NB4 (cell line): ENCODE measurements at regions not wholly inside any gene's neighbourhood (a gene's known extent, or its start where the extent isn't known, plus 50 kb on each side); places are given as distances from the start of the nearest gene placed in this dataset.
A peak's percentile ranks its signal among the peaks of the same experiment; 100 is the strongest.

Source experiments
- DNase-seq: peaks from one replicate; pipeline ENCODE4 v3.0.0; 2010; ENCODE audit warnings: low read depth
- H3K4me3 ChIP-seq: one replicate; pipeline ENCODE4 v1.5.1; 2011; ENCODE audit warnings: mild to moderate bottlenecking, low read depth, low read length, moderate library complexity
- MYC ChIP-seq: IDR thresholded peaks from 2 replicates; pipeline ENCODE4 v1.6.1; 2011; ENCODE audit warnings: low read depth, low read length
- POLR2A ChIP-seq: IDR thresholded peaks from 2 replicates; pipeline ENCODE4 v1.6.1; 2011; ENCODE audit warnings: mild to moderate bottlenecking; ENCODE audit not compliant: insufficient read length; ENCODE audit errors: extremely low read depth
- TF ChIP-seq, protein P1 (sequence below): IDR thresholded peaks from 2 replicates; pipeline ENCODE4 v1.6.1; 2011; ENCODE audit warnings: low read depth, low read length
- TF ChIP-seq, protein P2 (sequence below): IDR thresholded peaks from one replicate; pipeline ENCODE4 v1.5.1; 2012; ENCODE audit warnings: low read depth, low read length

DNA sequence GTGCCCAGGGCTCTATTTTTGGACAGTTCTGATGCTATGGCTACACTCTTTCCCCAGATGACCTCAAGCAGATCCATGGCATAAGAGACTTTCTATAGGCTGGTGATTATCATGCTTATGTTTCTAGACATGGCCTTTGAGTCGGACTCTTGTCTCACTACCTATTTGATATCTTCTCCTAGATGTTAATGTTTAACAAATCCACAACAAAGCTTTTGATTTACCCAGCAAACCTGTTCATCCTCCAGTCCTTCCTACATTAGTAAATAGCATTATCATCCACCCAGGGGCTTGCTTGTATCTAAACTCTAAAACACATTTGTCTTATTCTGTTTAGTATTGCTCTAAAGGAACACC, 188.7 kb downstream of the CSNK2A3 start:
- no peak for DNase-seq
- no peak overlapping the region for H3K4me3 ChIP-seq
- TF ChIP-seq, protein P1, sequence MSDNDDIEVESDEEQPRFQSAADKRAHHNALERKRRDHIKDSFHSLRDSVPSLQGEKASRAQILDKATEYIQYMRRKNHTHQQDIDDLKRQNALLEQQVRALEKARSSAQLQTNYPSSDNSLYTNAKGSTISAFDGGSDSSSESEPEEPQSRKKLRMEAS, result no peak
- TF ChIP-seq POLR2A (no peak), MYC (no peak)
- TF ChIP-seq, protein P2, sequence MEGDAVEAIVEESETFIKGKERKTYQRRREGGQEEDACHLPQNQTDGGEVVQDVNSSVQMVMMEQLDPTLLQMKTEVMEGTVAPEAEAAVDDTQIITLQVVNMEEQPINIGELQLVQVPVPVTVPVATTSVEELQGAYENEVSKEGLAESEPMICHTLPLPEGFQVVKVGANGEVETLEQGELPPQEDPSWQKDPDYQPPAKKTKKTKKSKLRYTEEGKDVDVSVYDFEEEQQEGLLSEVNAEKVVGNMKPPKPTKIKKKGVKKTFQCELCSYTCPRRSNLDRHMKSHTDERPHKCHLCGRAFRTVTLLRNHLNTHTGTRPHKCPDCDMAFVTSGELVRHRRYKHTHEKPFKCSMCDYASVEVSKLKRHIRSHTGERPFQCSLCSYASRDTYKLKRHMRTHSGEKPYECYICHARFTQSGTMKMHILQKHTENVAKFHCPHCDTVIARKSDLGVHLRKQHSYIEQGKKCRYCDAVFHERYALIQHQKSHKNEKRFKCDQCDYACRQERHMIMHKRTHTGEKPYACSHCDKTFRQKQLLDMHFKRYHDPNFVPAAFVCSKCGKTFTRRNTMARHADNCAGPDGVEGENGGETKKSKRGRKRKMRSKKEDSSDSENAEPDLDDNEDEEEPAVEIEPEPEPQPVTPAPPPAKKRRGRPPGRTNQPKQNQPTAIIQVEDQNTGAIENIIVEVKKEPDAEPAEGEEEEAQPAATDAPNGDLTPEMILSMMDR, result no peak

DNA sequence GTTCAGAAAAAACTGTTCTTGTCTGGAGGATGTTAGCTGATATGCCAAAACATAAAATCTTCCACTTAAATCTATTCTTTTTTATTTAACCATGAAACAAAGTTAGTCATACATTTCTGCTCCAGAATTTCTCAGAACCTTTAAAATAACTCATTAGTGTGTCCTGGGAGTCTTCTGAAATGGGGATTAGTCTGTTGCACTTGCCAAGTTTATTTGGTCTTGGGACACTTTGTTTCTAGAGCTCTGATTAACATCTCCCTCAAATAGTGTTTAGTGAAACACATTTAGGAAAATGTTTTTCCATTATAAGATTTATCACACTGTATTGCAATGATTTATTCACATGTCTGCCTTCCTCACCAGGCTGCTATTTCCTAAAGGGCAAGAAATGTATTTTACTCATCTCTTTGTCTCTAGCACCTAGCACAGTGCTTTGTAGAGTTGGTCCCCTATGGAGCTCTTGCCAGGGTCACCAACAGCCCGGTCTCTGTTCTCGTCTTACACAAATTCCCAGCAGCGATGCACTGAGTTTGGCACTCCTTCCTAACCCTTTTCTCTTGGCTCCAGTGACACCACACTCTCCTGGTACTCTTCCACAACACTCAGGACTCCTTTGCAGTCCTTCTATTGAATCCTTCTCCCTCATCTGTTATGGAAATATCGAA, 189.2 kb downstream of the CSNK2A3 start:
- TF ChIP-seq, protein P2, result no peak
- no peak for TF ChIP-seq MYC
- no peak for TF ChIP-seq POLR2A
- no peak for DNase-seq
- no peak overlapping the region for H3K4me3 ChIP-seq

DNA sequence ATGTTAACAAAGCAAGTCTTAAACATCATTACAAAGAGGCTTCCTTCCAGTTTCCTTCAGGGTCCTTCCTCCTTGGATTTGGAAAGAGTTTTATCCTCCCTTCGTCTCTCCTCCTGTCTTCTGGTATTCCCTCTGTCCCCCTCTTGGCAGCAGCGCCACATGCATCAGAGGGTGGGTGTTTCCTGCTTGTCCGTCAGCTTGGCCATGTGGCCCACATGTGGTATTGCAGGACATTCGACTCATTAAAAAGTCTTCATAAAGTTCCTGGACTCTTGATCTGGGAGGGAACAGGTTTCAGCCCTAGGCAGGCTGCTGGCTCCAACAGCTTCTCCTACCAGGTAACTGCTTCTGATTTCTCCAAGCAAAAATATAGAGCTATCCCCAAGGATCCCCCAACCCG, 189.8 kb downstream of the CSNK2A3 start:
- no peak overlapping the region for H3K4me3 ChIP-seq
- peak; percentile 13 for DNase-seq
- TF ChIP-seq POLR2A, result no peak
- TF ChIP-seq, protein P1, result 0 out of 2 replicates have a peak, but pooled peaks have one; percentile 43

DNA sequence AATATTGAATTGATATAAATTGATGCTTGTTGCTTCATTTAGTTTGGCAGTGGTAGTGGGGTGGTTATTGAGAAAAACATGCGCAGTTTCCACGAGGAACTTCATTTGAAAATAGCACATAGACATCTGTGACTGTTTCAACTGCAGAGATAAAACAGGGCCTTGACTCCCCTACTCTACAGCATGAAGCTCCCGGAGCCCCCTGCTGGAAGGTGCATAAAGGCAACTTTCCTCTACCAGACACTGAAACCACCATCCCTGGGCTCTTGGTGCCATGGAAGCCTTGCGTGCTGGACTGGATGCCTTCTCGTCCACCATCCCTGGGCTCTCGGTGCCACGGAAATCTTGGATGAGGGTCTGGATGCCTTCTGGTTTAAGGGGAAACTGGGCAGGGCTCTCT, 195.9 kb downstream of the CSNK2A3 start:
- no peak overlapping the region for H3K4me3 ChIP-seq
- DNase-seq, result peak; percentile 49
- TF ChIP-seq, protein P2, result peak; percentile 58
- no peak for TF ChIP-seq POLR2A

DNA sequence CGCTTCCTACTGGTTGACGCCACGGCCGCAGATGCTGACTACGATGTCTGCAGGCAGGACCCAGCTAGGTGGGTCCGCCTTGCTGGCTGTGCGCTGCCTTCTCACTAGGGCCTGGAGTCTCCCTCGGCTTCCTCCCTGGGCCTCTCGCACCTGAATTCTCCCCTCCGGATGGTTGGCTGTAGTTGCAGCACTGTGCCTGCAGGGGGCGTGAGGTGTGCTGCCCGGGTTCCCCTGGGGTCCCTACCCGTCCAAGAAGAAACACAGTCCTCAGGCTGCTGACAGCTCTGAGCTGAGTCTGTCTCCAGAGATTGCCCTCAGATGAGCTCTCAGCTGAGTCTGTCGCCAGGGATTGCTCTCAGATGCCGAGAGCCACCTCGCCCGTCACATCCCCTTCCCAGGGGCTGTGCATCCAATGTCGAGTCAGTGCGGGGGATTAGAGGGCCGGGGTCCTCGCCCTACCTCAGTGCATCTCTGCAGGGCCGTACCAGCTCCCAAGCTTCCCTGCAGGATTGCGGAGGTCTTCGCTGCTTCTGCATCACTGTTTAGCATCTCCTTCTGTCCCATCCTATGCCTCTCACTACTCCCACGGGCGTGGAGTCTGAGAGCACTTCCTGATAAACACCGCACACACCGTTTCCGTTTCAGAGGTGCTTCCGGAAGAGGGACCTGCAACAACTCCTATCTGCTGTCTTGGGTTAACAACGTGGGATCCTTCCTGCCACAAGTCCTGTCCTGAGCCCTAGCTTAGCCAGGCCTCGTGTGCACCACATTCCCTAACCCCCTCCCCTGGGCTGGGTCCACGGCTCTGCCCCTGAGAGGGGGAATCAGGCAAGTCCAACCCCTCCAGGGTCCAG, 196.9 kb downstream of the CSNK2A3 start:
- no peak overlapping the region for H3K4me3 ChIP-seq
- DNase-seq, result peak; percentile 43
- TF ChIP-seq POLR2A, result no peak
- TF ChIP-seq MYC, result no peak
- TF ChIP-seq, protein P1, result no peak
- TF ChIP-seq, protein P2, result peak; percentile 71

DNA sequence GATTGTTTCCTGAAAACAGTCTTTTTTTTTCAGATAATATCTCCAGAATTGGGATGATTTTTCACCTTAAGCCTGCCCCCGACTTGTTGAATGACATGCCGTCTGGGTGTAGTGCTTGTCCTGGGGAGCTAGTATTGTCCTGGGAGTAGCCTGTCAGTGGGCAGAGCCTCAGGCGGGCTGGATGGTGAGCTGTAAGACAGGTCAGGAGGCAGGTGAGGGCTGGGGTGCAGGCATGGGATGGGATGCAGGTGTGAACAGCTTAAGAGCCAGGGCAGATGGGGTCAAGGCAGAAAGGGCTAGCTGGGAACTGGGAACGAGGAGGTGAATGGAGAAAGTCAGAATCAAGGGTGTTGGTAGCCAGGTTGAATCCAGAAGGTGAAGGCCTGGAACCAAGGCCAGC, 200.2 kb downstream of the CSNK2A3 start:
- no peak overlapping the region for H3K4me3 ChIP-seq
- no peak for DNase-seq
- TF ChIP-seq POLR2A (no peak), MYC (no peak)
- TF ChIP-seq, protein P1, result no peak
- TF ChIP-seq, protein P2, result no peak
